Tibial nerve (tissue), 4 donors: ENCODE measurements at regions not wholly inside any gene's neighbourhood (a gene's known extent, or its start where the extent isn't known, plus 50 kb on each side); places are given as distances from the start of the nearest gene placed in this dataset.

ENCODE experiments used
- EP300 ChIP-seq, 2 donors: sonication (generic); formaldehyde crosslinking; IDR thresholded peaks; one replicate each; pipeline ENCODE4 v1.6.1; 2017; ENCODE audit warnings: antibody characterized with exemption in 2 of 2, mild to moderate bottlenecking in 1 of 2
- POLR2A ChIP-seq, 2 donors: fragments of 450-650 bp; IDR thresholded peaks; one replicate each; pipeline ENCODE4 v1.6.1; 2017; ENCODE audit warnings: antibody characterized with exemption in 2 of 2, mild to moderate bottlenecking in 2 of 2, moderate library complexity in 2 of 2
- TF ChIP-seq, protein P1 (sequence below), 5 experiments: fragments of 200-600 bp in 3 of 5; fragments of 450-650 bp in 2 of 5; sonication (generic) in 3 of 5; IDR thresholded peaks; one replicate each; pipeline ENCODE4 v1.5.1; 2016 to 2019; ENCODE audit warnings: antibody characterized with exemption in 5 of 5, mild to moderate bottlenecking in 3 of 5, moderate library complexity in 2 of 5

DNA sequence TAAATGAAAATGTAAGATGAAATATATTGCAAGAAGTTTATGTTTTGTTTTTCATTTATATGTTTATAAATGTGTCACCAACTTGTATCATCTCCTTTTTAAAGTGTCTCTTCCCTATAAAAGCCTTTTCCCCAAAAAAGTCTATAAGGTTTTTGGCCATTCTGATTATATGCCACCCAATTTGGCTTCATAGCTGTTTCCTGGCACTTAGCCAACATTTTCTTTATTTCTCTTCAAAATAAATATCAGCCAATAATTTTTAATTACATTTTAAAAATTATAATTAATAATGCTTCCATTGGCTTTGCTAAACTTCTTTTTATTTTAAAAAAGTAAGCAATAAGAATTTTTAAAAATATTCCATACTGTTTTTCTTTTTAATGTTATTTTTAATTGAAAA, 171.8 kb downstream of the RASSF9 start:
- TF ChIP-seq, protein P1, sequence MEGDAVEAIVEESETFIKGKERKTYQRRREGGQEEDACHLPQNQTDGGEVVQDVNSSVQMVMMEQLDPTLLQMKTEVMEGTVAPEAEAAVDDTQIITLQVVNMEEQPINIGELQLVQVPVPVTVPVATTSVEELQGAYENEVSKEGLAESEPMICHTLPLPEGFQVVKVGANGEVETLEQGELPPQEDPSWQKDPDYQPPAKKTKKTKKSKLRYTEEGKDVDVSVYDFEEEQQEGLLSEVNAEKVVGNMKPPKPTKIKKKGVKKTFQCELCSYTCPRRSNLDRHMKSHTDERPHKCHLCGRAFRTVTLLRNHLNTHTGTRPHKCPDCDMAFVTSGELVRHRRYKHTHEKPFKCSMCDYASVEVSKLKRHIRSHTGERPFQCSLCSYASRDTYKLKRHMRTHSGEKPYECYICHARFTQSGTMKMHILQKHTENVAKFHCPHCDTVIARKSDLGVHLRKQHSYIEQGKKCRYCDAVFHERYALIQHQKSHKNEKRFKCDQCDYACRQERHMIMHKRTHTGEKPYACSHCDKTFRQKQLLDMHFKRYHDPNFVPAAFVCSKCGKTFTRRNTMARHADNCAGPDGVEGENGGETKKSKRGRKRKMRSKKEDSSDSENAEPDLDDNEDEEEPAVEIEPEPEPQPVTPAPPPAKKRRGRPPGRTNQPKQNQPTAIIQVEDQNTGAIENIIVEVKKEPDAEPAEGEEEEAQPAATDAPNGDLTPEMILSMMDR (IDR thresholded peaks at IDR 0.05) = no peak
- TF ChIP-seq EP300 (IDR thresholded peaks at IDR 0.05) (no peak), POLR2A (IDR thresholded peaks at IDR 0.05) (no peak)
